H1 (cell line): ENCODE measurements at regions not wholly inside any gene's neighbourhood (a gene's known extent, or its start where the extent isn't known, plus 50 kb on each side); places are given as distances from the start of the nearest gene placed in this dataset.

Experiments used
- EP300 ChIP-seq, 2 experiments: IDR thresholded peaks; 1 replicate in 1 of 2; 2 replicates in 1 of 2; pipeline ENCODE4 v1.6.1; 2011 to 2012; ENCODE audit warnings: low read depth in 2 of 2, low read length in 2 of 2, mild to moderate bottlenecking in 2 of 2, borderline replicate concordance in 1 of 2, inconsistent platforms in 1 of 2, moderate library complexity in 1 of 2
- RAD21 ChIP-seq, 2 experiments: IDR thresholded peaks in 1 of 2; conservative IDR thresholded peaks in 1 of 2; 2 replicates each; pipeline ENCODE4 v1.6.1; 2011; ENCODE audit warnings: low read depth in 2 of 2, low read length in 2 of 2, improper control_type of control experiment in 1 of 2, inconsistent platforms in 1 of 2, mild to moderate bottlenecking in 1 of 2, moderate library complexity in 1 of 2
- SUZ12 ChIP-seq: fragments of 200-600 bp; sonication (generic); IDR thresholded peaks from 2 replicates; pipeline ENCODE4 v1.6.1; 2012; ENCODE audit warnings: mild to moderate bottlenecking, inconsistent platforms, low read length, moderate library complexity, mixed read lengths
- TF ChIP-seq, protein P1 (sequence below): IDR thresholded peaks from 2 replicates; pipeline ENCODE4 v1.6.1; 2012; ENCODE audit warnings: low read length, inconsistent platforms

DNA sequence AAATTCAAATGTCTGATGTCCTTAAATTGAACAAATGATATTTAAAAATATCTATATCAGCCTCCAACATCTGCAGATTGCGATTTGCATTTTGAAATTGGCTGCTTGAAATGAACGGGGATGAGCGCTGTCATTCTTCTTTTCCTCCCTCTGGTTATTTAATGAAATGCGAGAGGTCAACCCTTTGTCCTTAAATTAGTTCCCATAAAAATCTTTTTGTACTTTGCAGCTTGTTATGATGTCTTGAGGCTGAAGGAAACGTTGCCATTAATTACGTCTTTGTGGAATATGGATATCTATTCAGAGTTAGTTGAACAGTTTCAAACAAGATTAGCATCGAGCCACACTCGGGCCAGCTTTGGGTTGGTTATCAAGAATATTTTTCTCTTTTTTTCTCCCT, 140.0 kb downstream of the LINC00237 start:
- TF ChIP-seq EP300 (IDR thresholded peaks at IDR 0.05; ENCODE audit: borderline replicate concordance in 1 of 2, low read depth in 2 of 2, low read length in 2 of 2) (no peak), SUZ12 (no peak), RAD21 (IDR thresholded peaks at IDR 0.05 in 1 of 2, conservative IDR thresholded peaks at IDR 0.05 in 1 of 2; ENCODE audit: low read depth in 2 of 2, low read length in 2 of 2) (no peak)
- TF ChIP-seq, protein P1, sequence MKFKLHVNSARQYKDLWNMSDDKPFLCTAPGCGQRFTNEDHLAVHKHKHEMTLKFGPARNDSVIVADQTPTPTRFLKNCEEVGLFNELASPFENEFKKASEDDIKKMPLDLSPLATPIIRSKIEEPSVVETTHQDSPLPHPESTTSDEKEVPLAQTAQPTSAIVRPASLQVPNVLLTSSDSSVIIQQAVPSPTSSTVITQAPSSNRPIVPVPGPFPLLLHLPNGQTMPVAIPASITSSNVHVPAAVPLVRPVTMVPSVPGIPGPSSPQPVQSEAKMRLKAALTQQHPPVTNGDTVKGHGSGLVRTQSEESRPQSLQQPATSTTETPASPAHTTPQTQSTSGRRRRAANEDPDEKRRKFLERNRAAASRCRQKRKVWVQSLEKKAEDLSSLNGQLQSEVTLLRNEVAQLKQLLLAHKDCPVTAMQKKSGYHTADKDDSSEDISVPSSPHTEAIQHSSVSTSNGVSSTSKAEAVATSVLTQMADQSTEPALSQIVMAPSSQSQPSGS, result no peak
